ENCODE measurements at regions not wholly inside any gene's neighbourhood (a gene's known extent, or its start where the extent isn't known, plus 50 kb on each side); places are given as distances from the start of the nearest gene placed in this dataset.

- DNase-seq (ENCODE audit: insufficient read length, low spot score, missing footprints) = no peak
- Histone ChIP-seq H3K36me3 (ENCODE audit: insufficient read depth, low read length) (no peaks in the 10 kb centered on the region), H3K4me1 (ENCODE audit: insufficient read depth, low read length) (peaks cover 3% of the 10 kb centered on the region), H3K79me2 (ENCODE audit: insufficient read depth, low read length) (no peaks in the 10 kb centered on the region), H3K9me3 (ENCODE audit: low read depth, low read length) (no peaks in the 10 kb centered on the region), H3K4me3 (ENCODE audit: insufficient read depth, low read length) (no peak overlapping the region), H3K4me2 (ENCODE audit: insufficient read depth, low read length) (no peak overlapping the region), H2AFZ (ENCODE audit: low read length) (no peak overlapping the region), H3K27ac (ENCODE audit: low read depth, low read length) (no peak overlapping the region), H4K20me1 (ENCODE audit: insufficient read depth, low read length) (no peaks in the 10 kb centered on the region), H3K27me3 (ENCODE audit: insufficient read depth, low read length) (no peaks in the 10 kb centered on the region)
- TF ChIP-seq CTCF (IDR thresholded peaks at IDR 0.05; ENCODE audit: extremely low read depth, low read depth, low read length) = no peak
Measured at GRCh38 chr2:150006591-150006990, 419.0 kb upstream of the MMADHC start.

GRCh38 chr2:150003544-150003943 lies 416.0 kb upstream of the MMADHC start:
- H3K4me1 ChIP-seq (ENCODE audit: insufficient read depth, low read length) = peaks cover 3% of the 10 kb centered on the region
- H2AFZ ChIP-seq (ENCODE audit: low read length) = no peak overlapping the region
- H3K79me2 ChIP-seq (ENCODE audit: insufficient read depth, low read length) = no peaks in the 10 kb centered on the region
- DNase-seq (ENCODE audit: insufficient read length, low spot score, missing footprints) = no peak
- H3K4me3 ChIP-seq (ENCODE audit: insufficient read depth, low read length) = no peak overlapping the region
- no peak overlapping the region for H3K27ac ChIP-seq (ENCODE audit: low read depth, low read length)
- no peaks in the 10 kb centered on the region for H3K27me3 ChIP-seq (ENCODE audit: insufficient read depth, low read length)
- no peaks in the 10 kb centered on the region for H4K20me1 ChIP-seq (ENCODE audit: insufficient read depth, low read length)
- H3K36me3 ChIP-seq (ENCODE audit: insufficient read depth, low read length) = no peaks in the 10 kb centered on the region
- no peak overlapping the region for H3K4me2 ChIP-seq (ENCODE audit: insufficient read depth, low read length)
- no peaks in the 10 kb centered on the region for H3K9me3 ChIP-seq (ENCODE audit: low read depth, low read length)
- no peak for TF ChIP-seq CTCF (IDR thresholded peaks at IDR 0.05; ENCODE audit: extremely low read depth, low read depth, low read length)

- H3K36me3 ChIP-seq (ENCODE audit: insufficient read depth, low read length) = no peaks in the 10 kb centered on the region
- H2AFZ ChIP-seq (ENCODE audit: low read length) = no peak overlapping the region
- H3K79me2 ChIP-seq (ENCODE audit: insufficient read depth, low read length) = no peaks in the 10 kb centered on the region
- H4K20me1 ChIP-seq (ENCODE audit: insufficient read depth, low read length) = no peaks in the 10 kb centered on the region
- H3K9me3 ChIP-seq (ENCODE audit: low read depth, low read length) = no peaks in the 10 kb centered on the region
- no peak overlapping the region for H3K4me3 ChIP-seq (ENCODE audit: insufficient read depth, low read length)
- no peak for TF ChIP-seq CTCF (IDR thresholded peaks at IDR 0.05; ENCODE audit: extremely low read depth, low read depth, low read length)
- no peaks in the 10 kb centered on the region for H3K4me1 ChIP-seq (ENCODE audit: insufficient read depth, low read length)
- H3K27ac ChIP-seq (ENCODE audit: low read depth, low read length) = no peak overlapping the region
- DNase-seq (ENCODE audit: insufficient read length, low spot score, missing footprints) = no peak
- no peak overlapping the region for H3K4me2 ChIP-seq (ENCODE audit: insufficient read depth, low read length)
- no peaks in the 10 kb centered on the region for H3K27me3 ChIP-seq (ENCODE audit: insufficient read depth, low read length)
Measured at GRCh38 chr2:150001788-150002187, 414.2 kb upstream of the MMADHC start.

GRCh38 chr2:149996901-149997300 lies 409.3 kb upstream of the MMADHC start:
- H3K4me3 ChIP-seq (ENCODE audit: insufficient read depth, low read length) = no peak overlapping the region
- no peaks in the 10 kb centered on the region for H3K79me2 ChIP-seq (ENCODE audit: insufficient read depth, low read length)
- no peak overlapping the region for H2AFZ ChIP-seq (ENCODE audit: low read length)
- H3K27ac ChIP-seq (ENCODE audit: low read depth, low read length) = no peak overlapping the region
- no peaks in the 10 kb centered on the region for H3K36me3 ChIP-seq (ENCODE audit: insufficient read depth, low read length)
- H4K20me1 ChIP-seq (ENCODE audit: insufficient read depth, low read length) = no peaks in the 10 kb centered on the region
- no peaks in the 10 kb centered on the region for H3K9me3 ChIP-seq (ENCODE audit: low read depth, low read length)
- peaks cover 17% of the 10 kb centered on the region for H3K4me1 ChIP-seq (ENCODE audit: insufficient read depth, low read length)
- TF ChIP-seq CTCF (IDR thresholded peaks at IDR 0.05; ENCODE audit: extremely low read depth, low read depth, low read length) = no peak
- DNase-seq (ENCODE audit: insufficient read length, low spot score, missing footprints) = no peak
- no peak overlapping the region for H3K4me2 ChIP-seq (ENCODE audit: insufficient read depth, low read length)
- H3K27me3 ChIP-seq (ENCODE audit: insufficient read depth, low read length) = no peaks in the 10 kb centered on the region

Measured in osteoblast (primary cell).